HEK293 (cell line): ENCODE measurements at regions not wholly inside any gene's neighbourhood (a gene's known extent, or its start where the extent isn't known, plus 50 kb on each side); places are given as distances from the start of the nearest gene placed in this dataset.

Source experiments
- CTCF ChIA-PET: fragments of 350-600 bp; formaldehyde crosslinking; extraction: SDS; loops from one replicate; lab custom pipeline; 2021; ENCODE audit warnings: antibody characterized with exemption; lab: Yijun Ruan, JAX
- POLR2A ChIA-PET: fragments of 300-600 bp; formaldehyde crosslinking; extraction: SDS; loops from one replicate; lab custom pipeline; 2020; ENCODE audit warnings: antibody characterized with exemption, inconsistent platforms; lab: Yijun Ruan, JAX
- H3K27ac ChIP-seq: fragments of 200-500 bp; sonication (Bioruptor generic); 2 replicates; pipeline ENCODE4 v1.5.1; 2014; ENCODE audit warnings: low read depth, low read length, control low read depth, inconsistent platforms; ENCODE audit errors: extremely low read depth
- H3K36me3 ChIP-seq, 2 experiments: fragments of 200-500 bp in 1 of 2; sonication (Bioruptor generic) in 1 of 2; 1 replicate in 1 of 2; 2 replicates in 1 of 2; pipeline ENCODE4 v1.5.1; 2014 to 2017; ENCODE audit warnings: inconsistent platforms in 2 of 2, low read length in 2 of 2; ENCODE audit not compliant: control insufficient read depth in 2 of 2, insufficient read depth in 1 of 2
- H3K4me1 ChIP-seq: fragments of 200-500 bp; sonication (Bioruptor generic); 2 replicates; pipeline ENCODE4 v1.5.1; 2014; ENCODE audit warnings: mild to moderate bottlenecking, low read length, inconsistent platforms; ENCODE audit not compliant: control insufficient read depth, insufficient read depth
- H3K4me3 ChIP-seq: 2 replicates; pipeline ENCODE4 v1.5.1; 2011; ENCODE audit warnings: low read depth, mild to moderate bottlenecking, control low read depth, low read length, moderate library complexity
- H3K9me3 ChIP-seq: fragments of 200-500 bp; sonication (Bioruptor generic); 2 replicates; pipeline ENCODE4 v1.5.1; 2014; ENCODE audit warnings: low read depth, low read length, inconsistent platforms; ENCODE audit not compliant: control insufficient read depth, insufficient read depth
- EGR2 ChIP-seq: fragments of 450-650 bp; formaldehyde crosslinking; IDR thresholded peaks from 2 replicates; pipeline ENCODE4 v1.5.1; 2016; ENCODE audit warnings: low read depth, missing biosample characterization, missing genetic modification characterization
- PRDM1 ChIP-seq: fragments of 450-650 bp; formaldehyde crosslinking; IDR thresholded peaks from 2 replicates; pipeline ENCODE4; 2016; ENCODE audit warnings: missing biosample characterization, missing genetic modification characterization
- WT1 ChIP-seq: fragments of 450-650 bp; formaldehyde crosslinking; IDR thresholded peaks from 2 replicates; pipeline ENCODE4 v1.5.1; 2016; ENCODE audit warnings: missing biosample characterization, missing genetic modification characterization
- ZBTB17 ChIP-seq: fragments of 450-650 bp; formaldehyde crosslinking; IDR thresholded peaks from 2 replicates; pipeline ENCODE4 v1.5.1; 2016; ENCODE audit warnings: missing biosample characterization, missing genetic modification characterization
- ZFHX2 ChIP-seq: fragments of 450-650 bp; formaldehyde crosslinking; conservative IDR thresholded peaks from 2 replicates; pipeline ENCODE4 v1.5.1; 2016; ENCODE audit warnings: missing biosample characterization, missing genetic modification characterization
- ZFP41 ChIP-seq: fragments of 450-650 bp; formaldehyde crosslinking; IDR thresholded peaks from 2 replicates; pipeline ENCODE4 v1.5.1; 2016; ENCODE audit warnings: missing biosample characterization, missing genetic modification characterization, borderline replicate concordance
- ZNF140 ChIP-seq: fragments of 450-650 bp; formaldehyde crosslinking; IDR thresholded peaks from 2 replicates; pipeline ENCODE4 v1.5.1; 2016; ENCODE audit warnings: missing biosample characterization, missing genetic modification characterization
- ZNF18 ChIP-seq: fragments of 450-650 bp; formaldehyde crosslinking; IDR thresholded peaks from 2 replicates; pipeline ENCODE4 v1.5.1; 2016; ENCODE audit warnings: missing biosample characterization, missing genetic modification characterization
- ZNF211 ChIP-seq: fragments of 450-650 bp; formaldehyde crosslinking; IDR thresholded peaks from 2 replicates; pipeline ENCODE4 v1.5.1; 2016; ENCODE audit warnings: low read depth, missing biosample characterization, missing genetic modification characterization
- ZNF266 ChIP-seq: fragments of 450-650 bp; formaldehyde crosslinking; IDR thresholded peaks from 2 replicates; pipeline ENCODE4 v1.5.1; 2016; ENCODE audit warnings: missing biosample characterization, missing genetic modification characterization, low read depth
- ZNF510 ChIP-seq: fragments of 450-650 bp; formaldehyde crosslinking; IDR thresholded peaks from 2 replicates; pipeline ENCODE4 v1.5.1; 2018; ENCODE audit warnings: mild to moderate bottlenecking, missing genetic modification characterization, missing biosample characterization; ENCODE audit not compliant: insufficient replicate concordance
- ZNF521 ChIP-seq: fragments of 450-650 bp; formaldehyde crosslinking; IDR thresholded peaks from 2 replicates; pipeline ENCODE4 v1.5.1; 2017; ENCODE audit warnings: missing biosample characterization, mild to moderate bottlenecking, missing genetic modification characterization
- ZNF596 ChIP-seq: fragments of 450-650 bp; IDR thresholded peaks from 2 replicates; pipeline ENCODE4 v1.5.0; 2018; ENCODE audit warnings: missing biosample characterization, mild to moderate bottlenecking, missing genetic modification characterization, moderate library complexity
- ZNF776 ChIP-seq: fragments of 450-650 bp; formaldehyde crosslinking; IDR thresholded peaks from 2 replicates; pipeline ENCODE4 v1.5.0; 2017; ENCODE audit warnings: missing biosample characterization, missing genetic modification characterization, borderline replicate concordance
- ZNF777 ChIP-seq: fragments of 450-650 bp; formaldehyde crosslinking; IDR thresholded peaks from 2 replicates; pipeline ENCODE4 v1.5.1; 2017; ENCODE audit warnings: missing biosample characterization, missing genetic modification characterization, borderline replicate concordance
- ZSCAN16 ChIP-seq: fragments of 450-650 bp; formaldehyde crosslinking; IDR thresholded peaks from 2 replicates; pipeline ENCODE4 v1.5.1; 2016; ENCODE audit warnings: missing biosample characterization, missing genetic modification characterization
- TF ChIP-seq, protein P1 (sequence below): fragments of 450-650 bp; formaldehyde crosslinking; IDR thresholded peaks from 2 replicates; pipeline ENCODE4 v1.5.1; 2016; ENCODE audit warnings: missing biosample characterization, missing genetic modification characterization
- TF ChIP-seq, protein P2 (sequence below): fragments of 450-650 bp; formaldehyde crosslinking; IDR thresholded peaks from 2 replicates; pipeline ENCODE4 v1.5.1; 2016; ENCODE audit warnings: missing biosample characterization, missing genetic modification characterization
- TF ChIP-seq, protein P3 (sequence below): fragments of 450-650 bp; formaldehyde crosslinking; IDR thresholded peaks from 2 replicates; pipeline ENCODE4 v1.5.1; 2016; ENCODE audit warnings: missing biosample characterization, missing genetic modification characterization
- TF ChIP-seq, protein P4 (sequence below): fragments of 450-650 bp; formaldehyde crosslinking; IDR thresholded peaks from 2 replicates; pipeline ENCODE4 v1.5.1; 2016; ENCODE audit warnings: missing biosample characterization, missing genetic modification characterization

GRCh38 chr4:71257761-71258160, 81.1 kb upstream of the SLC4A4 start (continued):
- TF ChIP-seq ZBTB17 (tag by site-specific recombination) (no peak), PRDM1 (tag by site-specific recombination) (no peak), ZNF510 (tag by site-specific recombination) (no peak)
- TF ChIP-seq, protein P1, sequence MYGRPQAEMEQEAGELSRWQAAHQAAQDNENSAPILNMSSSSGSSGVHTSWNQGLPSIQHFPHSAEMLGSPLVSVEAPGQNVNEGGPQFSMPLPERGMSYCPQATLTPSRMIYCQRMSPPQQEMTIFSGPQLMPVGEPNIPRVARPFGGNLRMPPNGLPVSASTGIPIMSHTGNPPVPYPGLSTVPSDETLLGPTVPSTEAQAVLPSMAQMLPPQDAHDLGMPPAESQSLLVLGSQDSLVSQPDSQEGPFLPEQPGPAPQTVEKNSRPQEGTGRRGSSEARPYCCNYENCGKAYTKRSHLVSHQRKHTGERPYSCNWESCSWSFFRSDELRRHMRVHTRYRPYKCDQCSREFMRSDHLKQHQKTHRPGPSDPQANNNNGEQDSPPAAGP (tag by site-specific recombination), result no peak

GRCh38 chr4:71258323-71258722, 80.5 kb upstream of the SLC4A4 start:
- no peaks in the 10 kb centered on the region for H3K36me3 ChIP-seq
- CTCF ChIA-PET, result no interaction called here
- POLR2A ChIA-PET, result no interaction called here
- H3K4me3 ChIP-seq, result no peak overlapping the region
- no peak overlapping the region for H3K27ac ChIP-seq
- no peaks in the 10 kb centered on the region for H3K4me1 ChIP-seq
- H3K9me3 ChIP-seq, result no peaks in the 10 kb centered on the region
- TF ChIP-seq ZNF521, result no peak

DNA sequence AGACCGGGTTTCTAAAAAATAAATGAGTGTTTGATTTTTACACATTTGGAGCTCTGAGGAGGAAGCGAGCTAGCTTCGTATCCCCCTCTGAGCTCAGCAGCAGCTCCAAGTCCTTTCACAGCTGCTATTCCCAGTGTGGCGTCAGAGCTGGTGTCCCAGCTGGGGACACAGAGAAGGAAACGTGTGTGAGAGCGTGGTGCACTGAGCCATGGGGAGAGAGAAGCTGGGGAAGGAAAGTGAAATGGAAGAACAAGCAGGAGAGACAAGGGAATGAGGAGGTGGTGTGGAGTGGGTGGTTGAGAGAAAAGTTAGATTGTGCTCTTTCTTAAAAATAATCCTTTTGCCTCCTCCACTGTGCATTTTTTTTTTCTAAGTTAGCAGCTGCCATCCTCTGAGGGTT, 79.5 kb upstream of the SLC4A4 start:
- Histone ChIP-seq H3K36me3 (no peaks in the 10 kb centered on the region), H3K4me3 (no peak overlapping the region), H3K27ac (no peak overlapping the region), H3K4me1 (no peaks in the 10 kb centered on the region), H3K9me3 (no peaks in the 10 kb centered on the region)
- ChIA-PET CTCF (interaction anchor here (0.8 kb wide), 1 partner anchor 10 kb away, joined by 3 read pairs; no protein-coding TSS in a partner anchor), POLR2A (no interaction called here)
- TF ChIP-seq ZFHX2, result peak; percentile 43; the same call in 1 of the 2 replicates
- no peak for TF ChIP-seq ZFP41 (tag by site-specific recombination)
- TF ChIP-seq EGR2 (tag by site-specific recombination), result 0 out of 2 replicates have a peak, but pooled peaks have one; percentile 6
- TF ChIP-seq ZNF777 (tag by site-specific recombination), result no peak

GRCh38 chr4:71259911-71260331, 78.9 kb upstream of the SLC4A4 start:
- Histone ChIP-seq H3K4me3 (no peak overlapping the region), H3K9me3 (no peaks in the 10 kb centered on the region), H3K27ac (no peak overlapping the region), H3K36me3 (no peaks in the 10 kb centered on the region), H3K4me1 (no peaks in the 10 kb centered on the region)
- ChIA-PET CTCF (interaction anchor here (0.5 to 1.3 kb wide), 3 partner anchors 9 to 110 kb away, joined by 3 to 5 read pairs (median 3); no protein-coding TSS in a partner anchor), POLR2A (no interaction called here)
- TF ChIP-seq ZNF211 (tag by site-specific recombination), result no peak
- no peak for TF ChIP-seq ZNF140
- TF ChIP-seq ZSCAN16 (tag by site-specific recombination), result no peak
- no peak for TF ChIP-seq WT1
- TF ChIP-seq, protein P2, sequence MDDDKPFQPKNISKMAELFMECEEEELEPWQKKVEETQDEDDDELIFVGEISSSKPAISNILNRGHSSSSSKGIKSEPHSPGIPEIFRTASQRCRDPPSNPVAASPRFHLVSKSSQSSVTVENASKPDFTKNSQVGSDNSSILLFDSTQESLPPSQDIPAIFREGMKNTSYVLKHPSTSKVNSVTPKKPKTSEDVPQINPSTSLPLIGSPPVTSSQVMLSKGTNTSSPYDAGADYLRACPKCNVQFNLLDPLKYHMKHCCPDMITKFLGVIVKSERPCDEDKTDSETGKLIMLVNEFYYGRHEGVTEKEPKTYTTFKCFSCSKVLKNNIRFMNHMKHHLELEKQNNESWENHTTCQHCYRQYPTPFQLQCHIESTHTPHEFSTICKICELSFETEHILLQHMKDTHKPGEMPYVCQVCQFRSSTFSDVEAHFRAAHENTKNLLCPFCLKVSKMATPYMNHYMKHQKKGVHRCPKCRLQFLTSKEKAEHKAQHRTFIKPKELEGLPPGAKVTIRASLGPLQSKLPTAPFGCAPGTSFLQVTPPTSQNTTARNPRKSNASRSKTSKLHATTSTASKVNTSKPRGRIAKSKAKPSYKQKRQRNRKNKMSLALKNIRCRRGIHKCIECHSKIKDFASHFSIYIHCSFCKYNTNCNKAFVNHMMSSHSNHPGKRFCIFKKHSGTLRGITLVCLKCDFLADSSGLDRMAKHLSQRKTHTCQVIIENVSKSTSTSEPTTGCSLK, result no peak
- no peak for TF ChIP-seq ZNF18
- no peak for TF ChIP-seq ZNF596 (tag by site-specific recombination)
- TF ChIP-seq, protein P3, sequence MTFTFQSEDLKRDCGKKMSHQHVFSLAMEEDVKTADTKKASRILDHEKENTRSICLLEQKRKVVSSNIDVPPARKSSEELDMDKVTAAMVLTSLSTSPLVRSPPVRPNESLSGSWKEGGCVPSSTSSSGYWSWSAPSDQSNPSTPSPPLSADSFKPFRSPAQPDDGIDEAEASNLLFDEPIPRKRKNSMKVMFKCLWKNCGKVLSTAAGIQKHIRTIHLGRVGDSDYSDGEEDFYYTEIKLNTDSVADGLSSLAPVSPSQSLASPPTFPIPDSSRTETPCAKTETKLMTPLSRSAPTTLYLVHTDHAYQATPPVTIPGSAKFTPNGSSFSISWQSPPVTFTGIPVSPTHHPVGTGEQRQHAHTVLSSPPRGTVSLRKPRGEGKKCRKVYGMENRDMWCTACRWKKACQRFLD, result no peak
- no peak for TF ChIP-seq ZNF266 (tag by site-specific recombination)
- TF ChIP-seq, protein P4, sequence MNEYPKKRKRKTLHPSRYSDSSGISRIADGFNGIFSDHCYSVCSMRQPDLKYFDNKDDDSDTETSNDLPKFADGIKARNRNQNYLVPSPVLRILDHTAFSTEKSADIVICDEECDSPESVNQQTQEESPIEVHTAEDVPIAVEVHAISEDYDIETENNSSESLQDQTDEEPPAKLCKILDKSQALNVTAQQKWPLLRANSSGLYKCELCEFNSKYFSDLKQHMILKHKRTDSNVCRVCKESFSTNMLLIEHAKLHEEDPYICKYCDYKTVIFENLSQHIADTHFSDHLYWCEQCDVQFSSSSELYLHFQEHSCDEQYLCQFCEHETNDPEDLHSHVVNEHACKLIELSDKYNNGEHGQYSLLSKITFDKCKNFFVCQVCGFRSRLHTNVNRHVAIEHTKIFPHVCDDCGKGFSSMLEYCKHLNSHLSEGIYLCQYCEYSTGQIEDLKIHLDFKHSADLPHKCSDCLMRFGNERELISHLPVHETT (tag by site-specific recombination), result no peak
- TF ChIP-seq ZNF776 (tag by site-specific recombination), result no peak
